Epithelial cell of proximal tubule (primary cell): ENCODE measurements at regions not wholly inside any gene's neighbourhood (a gene's known extent, or its start where the extent isn't known, plus 50 kb on each side); places are given as distances from the start of the nearest gene placed in this dataset.

ENCODE experiments used
- DNase-seq: peaks from one replicate; pipeline ENCODE4 v3.0.0-alpha.2; 2011; ENCODE audit warnings: low read depth
- H3K4me3 ChIP-seq: 2 replicates; pipeline ENCODE4 v1.5.1; 2011; ENCODE audit warnings: low read depth, mild to moderate bottlenecking, low read length
- TF ChIP-seq, protein P1 (sequence below): conservative IDR thresholded peaks from 2 replicates; pipeline ENCODE4 v1.5.1; 2012; ENCODE audit warnings: low read depth, mild to moderate bottlenecking, low read length

DNA sequence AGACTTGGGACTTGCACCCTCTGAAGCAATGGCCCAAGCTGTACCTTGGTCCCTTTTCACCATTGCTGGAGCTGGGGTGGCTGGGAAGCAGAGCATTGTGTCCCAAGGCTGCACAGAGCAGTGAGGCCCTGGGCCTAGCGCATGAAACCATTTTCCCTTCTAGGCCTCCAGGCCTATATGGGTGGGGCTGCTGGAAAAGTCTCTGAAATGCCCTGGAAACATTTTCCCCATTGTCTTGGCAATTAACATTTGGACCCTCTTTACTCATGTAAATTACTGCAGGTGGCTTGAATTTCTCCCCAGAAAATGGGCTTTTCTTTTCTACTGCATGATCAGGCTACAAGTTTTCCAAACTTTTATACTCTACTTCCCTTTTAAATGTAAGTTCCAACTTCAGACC, 510.5 kb downstream of the SLITRK6 start:
- DNase-seq: no peak
- TF ChIP-seq, protein P1, sequence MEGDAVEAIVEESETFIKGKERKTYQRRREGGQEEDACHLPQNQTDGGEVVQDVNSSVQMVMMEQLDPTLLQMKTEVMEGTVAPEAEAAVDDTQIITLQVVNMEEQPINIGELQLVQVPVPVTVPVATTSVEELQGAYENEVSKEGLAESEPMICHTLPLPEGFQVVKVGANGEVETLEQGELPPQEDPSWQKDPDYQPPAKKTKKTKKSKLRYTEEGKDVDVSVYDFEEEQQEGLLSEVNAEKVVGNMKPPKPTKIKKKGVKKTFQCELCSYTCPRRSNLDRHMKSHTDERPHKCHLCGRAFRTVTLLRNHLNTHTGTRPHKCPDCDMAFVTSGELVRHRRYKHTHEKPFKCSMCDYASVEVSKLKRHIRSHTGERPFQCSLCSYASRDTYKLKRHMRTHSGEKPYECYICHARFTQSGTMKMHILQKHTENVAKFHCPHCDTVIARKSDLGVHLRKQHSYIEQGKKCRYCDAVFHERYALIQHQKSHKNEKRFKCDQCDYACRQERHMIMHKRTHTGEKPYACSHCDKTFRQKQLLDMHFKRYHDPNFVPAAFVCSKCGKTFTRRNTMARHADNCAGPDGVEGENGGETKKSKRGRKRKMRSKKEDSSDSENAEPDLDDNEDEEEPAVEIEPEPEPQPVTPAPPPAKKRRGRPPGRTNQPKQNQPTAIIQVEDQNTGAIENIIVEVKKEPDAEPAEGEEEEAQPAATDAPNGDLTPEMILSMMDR: no peak
- no peak overlapping the region for H3K4me3 ChIP-seq

DNA sequence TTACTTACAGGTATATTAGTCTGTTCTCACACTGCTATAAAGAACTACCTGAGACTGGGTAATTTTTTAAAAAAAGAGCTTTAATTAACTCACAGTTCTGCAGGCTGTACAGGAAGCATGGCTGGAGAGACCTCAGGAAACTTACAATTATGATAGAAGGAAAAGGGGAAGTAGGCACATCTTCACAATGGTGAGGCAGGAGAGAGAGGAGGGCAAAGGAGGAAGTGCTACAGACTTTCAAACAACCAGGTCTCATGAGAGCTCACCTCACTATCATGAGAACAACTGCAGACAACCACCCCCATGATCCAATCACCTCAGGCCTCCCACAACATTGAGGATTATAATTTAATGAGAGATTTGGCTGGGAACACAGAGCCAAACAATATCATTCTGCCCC, 511.7 kb downstream of the SLITRK6 start:
- no peak for DNase-seq
- TF ChIP-seq, protein P1: no peak
- H3K4me3 ChIP-seq: no peak overlapping the region

DNA sequence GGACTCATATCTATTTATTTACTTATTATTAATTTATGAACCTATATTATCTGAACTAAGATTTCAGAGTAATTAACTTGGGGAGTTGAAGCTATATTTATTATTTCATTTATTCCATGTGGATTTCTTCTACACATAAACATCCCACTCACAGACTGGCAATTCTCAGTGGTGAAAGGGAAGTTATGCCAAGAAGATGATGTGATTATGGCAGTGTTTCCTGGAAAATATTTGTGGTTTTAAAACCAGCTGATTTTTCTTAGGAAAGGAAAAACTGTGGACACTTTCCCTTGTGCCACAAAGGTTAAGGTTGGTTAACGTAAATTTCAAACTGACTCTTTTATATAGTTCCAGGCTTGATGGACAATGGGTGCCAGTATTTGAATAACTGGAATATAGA, 513.1 kb downstream of the SLITRK6 start:
- TF ChIP-seq, protein P1: no peak
- no peak for DNase-seq

DNA sequence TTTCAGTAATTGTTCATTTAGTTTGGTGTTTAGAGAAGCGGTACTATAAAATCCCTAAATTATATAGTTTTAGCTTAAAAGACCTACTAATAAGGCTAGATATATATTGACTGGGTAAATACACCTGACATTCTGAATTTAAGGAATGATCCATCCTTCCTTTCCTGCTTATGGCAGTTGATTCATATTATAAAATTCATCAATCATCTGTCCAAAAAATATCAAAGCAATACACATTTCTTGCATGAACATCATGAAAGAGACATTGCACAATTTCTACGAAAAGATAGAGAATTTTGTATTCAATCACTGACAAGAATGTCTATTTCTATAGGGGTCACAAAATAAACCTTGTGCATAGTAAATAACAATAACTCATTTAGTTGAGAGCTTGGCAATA, 514.9 kb downstream of the SLITRK6 start:
- TF ChIP-seq, protein P1: no peak
- no peak for DNase-seq
- H3K4me3 ChIP-seq: no peak overlapping the region

More for the DNA sequence above, 513.1 kb downstream of the SLITRK6 start:
- no peak overlapping the region for H3K4me3 ChIP-seq

DNA sequence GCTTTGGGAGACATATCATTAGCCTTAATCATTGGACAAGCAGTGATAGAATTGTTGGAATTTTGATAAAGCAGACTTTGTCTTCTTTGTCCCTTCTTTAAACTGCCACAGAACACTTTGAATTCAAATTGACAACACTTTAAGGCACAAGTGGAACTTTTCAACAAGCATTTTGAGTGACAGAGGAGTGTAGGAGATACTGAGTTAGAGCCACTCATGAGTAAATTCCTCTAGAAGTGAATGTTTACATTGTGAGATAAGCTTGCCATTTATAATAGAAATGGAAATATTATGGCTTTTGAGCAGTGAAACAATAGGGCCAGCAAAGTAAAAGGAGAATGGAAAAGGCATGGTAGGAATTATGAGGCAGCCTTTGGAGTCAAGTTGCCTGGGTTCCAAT, 515.8 kb downstream of the SLITRK6 start:
- H3K4me3 ChIP-seq: no peak overlapping the region
- DNase-seq: no peak
- TF ChIP-seq, protein P1: no peak

DNA sequence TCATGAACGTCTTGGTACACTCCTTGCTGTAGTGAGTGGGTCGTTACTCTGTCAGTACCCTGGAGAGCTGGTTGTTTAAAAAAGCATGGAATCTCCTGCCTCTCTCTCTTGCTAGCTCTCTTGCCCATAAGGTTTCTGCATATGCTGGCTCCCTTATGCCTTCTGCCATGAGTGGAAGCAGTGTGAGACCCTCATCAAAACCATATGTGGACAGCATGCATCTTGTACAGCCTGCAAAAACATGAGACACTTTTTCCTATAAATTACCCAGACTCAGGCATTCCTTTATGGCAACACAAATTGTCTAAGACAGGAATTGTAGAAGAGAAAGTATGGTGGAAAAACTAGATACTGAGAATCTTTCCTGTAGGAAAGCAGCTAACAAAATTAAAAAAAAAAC, 516.3 kb downstream of the SLITRK6 start:
- no peak for DNase-seq
- H3K4me3 ChIP-seq: no peak overlapping the region
- TF ChIP-seq, protein P1: no peak

DNA sequence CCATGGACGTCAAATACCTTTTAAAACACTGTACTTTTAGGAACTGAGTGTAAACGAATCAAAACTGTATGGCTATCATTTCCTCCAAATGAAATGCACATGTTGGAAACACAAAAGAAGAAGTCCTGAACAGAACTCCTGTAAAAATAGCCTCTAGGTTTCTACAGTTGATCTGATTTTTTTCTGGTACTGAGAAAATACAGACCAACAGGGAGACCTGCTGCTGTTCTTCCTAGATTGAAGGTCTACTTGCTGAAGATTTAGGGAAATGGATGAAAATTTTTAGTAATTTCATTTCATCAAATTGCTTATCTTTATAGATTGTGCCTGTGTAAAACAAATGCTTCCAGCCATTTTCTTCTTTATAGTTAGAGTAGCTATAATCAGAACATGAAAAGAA, 520.4 kb downstream of the SLITRK6 start:
- TF ChIP-seq, protein P1: no peak
- no peak overlapping the region for H3K4me3 ChIP-seq
- no peak for DNase-seq
